LNCaP clone FGC (cell line): ENCODE measurements at regions not wholly inside any gene's neighbourhood (a gene's known extent, or its start where the extent isn't known, plus 50 kb on each side); places are given as distances from the start of the nearest gene placed in this dataset.
"Not testable (repeated sequence)": the region's sequence is repeated elsewhere in the genome, so short reads cannot be mapped to it uniquely, and the experiment has no call there.

ENCODE experiments used
- DNase-seq: peaks from one replicate; pipeline ENCODE4 v3.0.0-alpha.2; 2011; ENCODE audit warnings: low read depth
- H3K4me3 ChIP-seq: 2 replicates; pipeline ENCODE4 v1.5.1; 2011; ENCODE audit warnings: mild to moderate bottlenecking, low read depth, low read length, control low read depth
- TF ChIP-seq, protein P1 (sequence below): IDR thresholded peaks from 2 replicates; pipeline ENCODE4 v1.5.1; 2012; ENCODE audit warnings: mild to moderate bottlenecking; ENCODE audit not compliant: control insufficient read depth, insufficient read depth; ENCODE audit errors: extremely low read depth

DNA sequence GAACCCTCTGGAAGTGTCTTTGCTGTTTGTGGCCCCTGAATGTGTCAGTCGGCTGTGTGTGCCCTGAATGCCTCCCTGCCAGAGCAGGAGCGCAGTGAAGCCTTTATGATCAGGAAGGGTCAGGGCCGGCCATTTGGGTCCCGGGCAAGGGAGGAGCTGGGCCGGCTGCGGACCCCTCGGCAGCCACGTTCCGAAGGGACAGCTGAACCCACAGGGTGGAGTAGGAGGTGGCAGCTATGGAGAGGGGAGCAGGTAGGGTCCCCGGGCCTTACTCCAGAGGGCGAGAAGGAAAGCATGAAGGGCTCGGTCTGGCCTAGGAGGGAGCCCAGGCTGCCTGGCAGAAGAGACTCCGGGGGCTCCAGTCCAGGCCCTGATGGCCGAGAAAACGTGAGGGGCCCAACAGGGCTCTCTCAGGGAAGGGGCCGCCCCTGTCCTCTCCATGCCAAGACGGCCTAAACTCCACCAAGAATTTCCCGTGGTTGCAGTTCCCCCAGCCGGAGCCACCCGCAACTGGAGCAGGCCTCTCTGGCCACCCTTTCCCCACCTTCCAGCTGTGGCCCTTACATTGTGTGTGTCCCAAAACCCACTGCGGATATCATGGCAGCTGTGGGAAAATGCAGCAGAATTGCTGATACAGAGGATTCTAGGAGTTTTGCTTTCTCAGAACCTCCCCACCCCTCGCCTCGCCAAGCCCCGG, 182.2 kb upstream of the STK26 start:
- TF ChIP-seq, protein P1, sequence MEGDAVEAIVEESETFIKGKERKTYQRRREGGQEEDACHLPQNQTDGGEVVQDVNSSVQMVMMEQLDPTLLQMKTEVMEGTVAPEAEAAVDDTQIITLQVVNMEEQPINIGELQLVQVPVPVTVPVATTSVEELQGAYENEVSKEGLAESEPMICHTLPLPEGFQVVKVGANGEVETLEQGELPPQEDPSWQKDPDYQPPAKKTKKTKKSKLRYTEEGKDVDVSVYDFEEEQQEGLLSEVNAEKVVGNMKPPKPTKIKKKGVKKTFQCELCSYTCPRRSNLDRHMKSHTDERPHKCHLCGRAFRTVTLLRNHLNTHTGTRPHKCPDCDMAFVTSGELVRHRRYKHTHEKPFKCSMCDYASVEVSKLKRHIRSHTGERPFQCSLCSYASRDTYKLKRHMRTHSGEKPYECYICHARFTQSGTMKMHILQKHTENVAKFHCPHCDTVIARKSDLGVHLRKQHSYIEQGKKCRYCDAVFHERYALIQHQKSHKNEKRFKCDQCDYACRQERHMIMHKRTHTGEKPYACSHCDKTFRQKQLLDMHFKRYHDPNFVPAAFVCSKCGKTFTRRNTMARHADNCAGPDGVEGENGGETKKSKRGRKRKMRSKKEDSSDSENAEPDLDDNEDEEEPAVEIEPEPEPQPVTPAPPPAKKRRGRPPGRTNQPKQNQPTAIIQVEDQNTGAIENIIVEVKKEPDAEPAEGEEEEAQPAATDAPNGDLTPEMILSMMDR, result no peak
- H3K4me3 ChIP-seq, result no peak overlapping the region
- DNase-seq, result no peak

DNA sequence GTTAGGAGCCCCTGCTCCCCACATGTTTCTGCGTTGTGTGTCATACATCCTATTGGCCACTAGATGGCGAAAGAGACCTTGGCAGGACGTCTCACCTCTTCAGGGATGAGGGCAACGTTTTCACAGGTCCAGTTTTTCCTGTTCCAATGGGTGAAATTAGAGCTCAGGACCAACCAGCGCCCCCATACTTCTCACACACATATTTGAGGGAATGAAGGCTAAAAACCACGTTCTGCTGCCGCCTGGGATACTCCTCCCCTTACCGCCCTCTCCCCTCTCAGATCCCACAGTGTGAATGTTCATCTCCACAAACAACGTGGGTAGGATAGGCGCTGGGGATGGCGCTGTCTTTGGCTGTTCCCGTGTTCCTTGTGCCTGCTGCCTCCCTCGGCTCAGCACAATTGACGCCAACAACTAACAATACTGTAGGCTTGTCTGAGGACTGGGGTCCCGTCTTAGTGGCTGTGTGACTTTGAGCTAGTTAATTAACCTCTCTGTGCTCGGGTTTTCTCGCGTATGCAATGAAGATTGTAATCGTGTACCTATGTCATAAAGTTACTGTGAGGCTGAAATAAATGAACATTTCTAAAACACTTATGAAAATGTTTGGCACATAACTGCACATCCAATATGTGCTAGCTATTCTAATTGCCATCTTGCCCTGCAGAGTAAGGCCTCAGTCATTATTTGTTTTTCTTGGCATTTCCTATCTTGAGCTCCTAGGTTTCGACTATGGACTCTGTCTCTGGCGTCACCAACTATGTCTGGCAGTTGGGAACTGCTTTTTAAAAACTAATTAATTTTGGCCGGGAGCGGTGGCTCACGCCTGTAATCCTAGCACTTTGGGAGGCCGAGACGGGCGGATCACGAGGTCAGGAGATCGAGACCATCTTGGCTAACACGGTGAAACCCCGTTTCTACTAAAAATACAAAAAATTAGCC, 181.3 kb upstream of the STK26 start:
- H3K4me3 ChIP-seq, result no peak overlapping the region

DNA sequence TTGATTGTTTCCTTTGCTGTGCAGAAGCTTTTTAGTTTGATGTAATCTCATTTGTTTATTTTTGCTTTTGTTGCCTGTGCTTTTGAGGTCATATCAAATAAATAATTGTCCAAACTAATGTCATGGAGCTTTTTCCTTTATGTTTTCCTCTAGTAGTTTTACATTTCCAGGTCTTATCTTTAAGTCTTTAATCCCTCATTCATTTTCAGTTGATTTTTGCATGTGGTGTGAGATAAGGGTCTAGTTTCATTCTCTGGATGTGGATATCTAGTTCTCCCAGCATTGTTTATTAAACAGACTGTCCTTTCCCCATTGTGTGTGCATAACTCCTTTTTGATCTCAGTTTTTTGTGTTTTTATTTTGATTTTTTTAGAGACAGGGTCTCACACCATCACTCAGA, 179.1 kb upstream of the STK26 start:
- DNase-seq, result no peak
- H3K4me3 ChIP-seq, result no peak overlapping the region
- TF ChIP-seq, protein P1, result no peak

More for the DNA sequence above, 181.3 kb upstream of the STK26 start:
- TF ChIP-seq, protein P1, result peak; percentile 77
- DNase-seq, result peak; percentile 27

DNA sequence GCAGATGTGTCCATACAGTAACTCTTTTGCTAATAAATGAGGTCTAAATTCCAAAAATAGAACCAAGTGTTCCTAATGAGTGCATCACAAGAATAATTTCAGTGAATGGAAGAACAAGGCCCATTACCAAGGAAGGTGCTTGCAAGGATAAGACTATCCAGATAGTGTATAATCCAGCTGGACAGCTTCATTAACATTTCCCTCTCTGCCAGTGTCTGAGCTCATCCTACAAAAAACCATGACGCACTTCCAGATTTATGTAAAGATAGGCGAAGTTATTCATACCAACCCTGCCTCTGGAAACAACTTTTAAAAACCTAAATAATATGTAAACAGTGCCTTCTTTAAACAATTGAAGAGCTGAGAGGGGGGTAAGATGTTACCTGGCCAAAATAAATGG, 177.9 kb upstream of the STK26 start:
- TF ChIP-seq, protein P1, result no peak

DNA sequence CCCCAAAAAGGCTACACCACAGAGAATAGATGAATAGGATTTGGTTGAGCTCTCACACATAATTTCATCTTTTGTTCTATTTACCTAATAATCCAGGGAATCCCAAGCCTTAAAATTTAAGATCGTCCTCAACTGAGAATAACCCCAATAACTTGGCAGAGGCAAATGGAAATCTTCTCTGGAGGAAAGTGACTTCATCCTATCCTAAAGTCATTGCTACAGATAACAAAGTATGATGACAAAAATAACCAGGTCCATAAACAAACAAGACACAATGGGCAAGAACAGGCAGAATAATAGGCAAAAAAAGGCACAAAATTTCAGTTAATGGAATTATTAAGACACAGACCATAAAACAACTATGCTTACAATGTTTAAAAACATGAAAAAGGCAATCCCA, 177.3 kb upstream of the STK26 start:
- H3K4me3 ChIP-seq, result no peak overlapping the region

More for the DNA sequence above, 177.9 kb upstream of the STK26 start:
- H3K4me3 ChIP-seq, result no peak overlapping the region
- peak; percentile 71 for DNase-seq

DNA sequence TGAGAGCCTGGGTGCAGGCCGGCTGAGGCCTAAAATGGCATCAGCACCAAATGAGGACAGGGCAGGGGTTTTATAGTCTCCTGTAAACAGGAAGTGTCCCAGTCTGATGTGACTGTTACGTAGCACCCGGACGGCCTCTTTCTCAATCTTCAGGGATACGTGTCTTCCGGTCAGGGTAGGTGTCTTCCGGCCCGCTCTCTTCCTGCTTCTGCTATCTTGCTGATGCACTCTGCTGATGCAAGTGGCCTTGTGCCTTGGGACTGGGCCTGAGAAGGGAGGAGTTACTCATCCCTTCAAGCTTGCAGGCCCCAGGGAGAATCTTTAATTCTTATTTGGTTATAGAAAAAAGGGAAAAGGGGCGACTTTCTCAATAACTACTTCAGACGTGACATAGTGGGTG, 172.1 kb upstream of the STK26 start:
- DNase-seq, H3K4me3 ChIP-seq: not testable (repeated sequence)

More for the DNA sequence above, 177.3 kb upstream of the STK26 start:
- TF ChIP-seq, protein P1, result no peak
- no peak for DNase-seq

DNA sequence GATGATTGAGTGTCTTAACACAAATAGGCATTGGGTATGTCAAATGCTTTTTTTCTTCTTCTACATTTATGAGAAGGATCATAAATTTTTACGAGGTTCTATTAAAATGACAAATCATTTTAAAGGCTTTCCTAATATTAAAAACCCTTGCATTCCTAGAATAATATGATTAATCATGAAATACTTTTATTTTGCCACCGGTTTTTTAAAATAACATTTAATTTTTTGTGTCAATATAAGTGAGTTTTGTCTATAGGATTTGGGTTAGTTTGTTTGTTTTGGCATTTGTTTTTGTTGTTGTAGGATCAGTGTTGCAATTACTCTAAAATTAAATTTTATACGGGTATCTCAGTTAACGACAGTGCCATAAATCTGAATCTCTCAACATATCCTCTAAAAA, 169.7 kb upstream of the STK26 start:
- no peak for DNase-seq
- TF ChIP-seq, protein P1, result no peak
- H3K4me3 ChIP-seq, result no peak overlapping the region
